Kidney epithelial cell (primary cell): ENCODE measurements at regions not wholly inside any gene's neighbourhood (a gene's known extent, or its start where the extent isn't known, plus 50 kb on each side); places are given as distances from the start of the nearest gene placed in this dataset.

Experiments used
- DNase-seq: peaks from one replicate; pipeline ENCODE4 v3.0.0-alpha.2; 2010; ENCODE audit warnings: low read depth
- H3K27me3 ChIP-seq: 2 replicates; pipeline ENCODE4 v1.6.0; 2011; ENCODE audit warnings: low read length; ENCODE audit not compliant: control insufficient read depth, insufficient read depth
- H3K36me3 ChIP-seq: 2 replicates; pipeline ENCODE4 v1.5.1; 2011; ENCODE audit warnings: low read length; ENCODE audit not compliant: control insufficient read depth, insufficient read depth
- H3K4me3 ChIP-seq: 2 replicates; pipeline ENCODE4 v1.5.1; 2011; ENCODE audit warnings: low read depth, mild to moderate bottlenecking, control low read depth, low read length
- CTCF ChIP-seq: IDR thresholded peaks from 2 replicates; pipeline ENCODE4 v1.5.1; 2011; ENCODE audit warnings: mild to moderate bottlenecking, moderate library complexity, low read length, control low read depth, inconsistent platforms; ENCODE audit not compliant: insufficient read depth, poor library complexity, severe bottlenecking

- DNase-seq, result no peak
- TF ChIP-seq CTCF, result no peak
Measured at GRCh38 chr13:72462166-72462565, 265.3 kb downstream of the MZT1 start.

GRCh38 chr13:72458701-72459100 lies 268.7 kb downstream of the MZT1 start:
- DNase-seq, result peak; percentile 16
- Histone ChIP-seq H3K4me3 (no peak overlapping the region), H3K36me3 (no peaks in the 10 kb centered on the region), H3K27me3 (no peaks in the 10 kb centered on the region)
- TF ChIP-seq CTCF, result no peak

More at GRCh38 chr13:72462166-72462565, 265.3 kb downstream of the MZT1 start:
- Histone ChIP-seq H3K4me3 (no peak overlapping the region), H3K27me3 (no peaks in the 10 kb centered on the region), H3K36me3 (no peaks in the 10 kb centered on the region)

- DNase-seq, result no peak
- Histone ChIP-seq H3K27me3 (no peaks in the 10 kb centered on the region), H3K36me3 (no peaks in the 10 kb centered on the region), H3K4me3 (no peak overlapping the region)
- no peak for TF ChIP-seq CTCF
Measured at GRCh38 chr13:72457151-72457550, 270.3 kb downstream of the MZT1 start.

GRCh38 chr13:72456486-72456885 lies 270.9 kb downstream of the MZT1 start:
- TF ChIP-seq CTCF, result no peak
- Histone ChIP-seq H3K36me3 (no peaks in the 10 kb centered on the region), H3K27me3 (no peaks in the 10 kb centered on the region), H3K4me3 (no peak overlapping the region)
- DNase-seq, result no peak

- H3K4me3 ChIP-seq, result no peak overlapping the region
- no peak for DNase-seq
- no peak for TF ChIP-seq CTCF
- no peaks in the 10 kb centered on the region for H3K27me3 ChIP-seq
- H3K36me3 ChIP-seq, result no peaks in the 10 kb centered on the region
Measured at GRCh38 chr13:72453161-72453560, 274.3 kb downstream of the MZT1 start.

- no peaks in the 10 kb centered on the region for H3K36me3 ChIP-seq
- H3K4me3 ChIP-seq, result no peak overlapping the region
- H3K27me3 ChIP-seq, result no peaks in the 10 kb centered on the region
- DNase-seq, result no peak
- TF ChIP-seq CTCF, result no peak
Measured at GRCh38 chr13:72448082-72448481, 279.3 kb downstream of the MZT1 start.
